ENCODE measurements at regions not wholly inside any gene's neighbourhood (a gene's known extent, or its start where the extent isn't known, plus 50 kb on each side); places are given as distances from the start of the nearest gene placed in this dataset.

GRCh38 chr1:216908126-216908525 is 184.9 kb upstream of the ESRRG start:
- no peak for DNase-seq

- no peak for DNase-seq
Observed at GRCh38 chr1:216907100-216907499, 183.9 kb upstream of the ESRRG start.

- no peak for DNase-seq
Observed at GRCh38 chr1:216905781-216906180, 182.6 kb upstream of the ESRRG start.

- no peak for DNase-seq
Observed at GRCh38 chr1:216905137-216905536, 181.9 kb upstream of the ESRRG start.

GRCh38 chr1:216904471-216904870 is 181.2 kb upstream of the ESRRG start:
- no peak for DNase-seq

GRCh38 chr1:216903382-216903740 is 180.1 kb upstream of the ESRRG start:
- DNase-seq: no peak

- DNase-seq: no peak
Observed at GRCh38 chr1:216902669-216903381, 179.6 kb upstream of the ESRRG start.

GRCh38 chr1:216900116-216900620 is 176.9 kb upstream of the ESRRG start:
- DNase-seq: no peak

- DNase-seq: no peak
Observed at GRCh38 chr1:216898801-216899200, 175.6 kb upstream of the ESRRG start.

- no peak for DNase-seq
Observed at GRCh38 chr1:216896146-216896545, 172.9 kb upstream of the ESRRG start.

- DNase-seq: no peak
Observed at GRCh38 chr1:216894494-216894893, 171.3 kb upstream of the ESRRG start.

GRCh38 chr1:216892581-216893160 is 169.4 kb upstream of the ESRRG start:
- no peak for DNase-seq

- DNase-seq: no peak
Observed at GRCh38 chr1:216890871-216891270, 167.6 kb upstream of the ESRRG start.

- no peak for DNase-seq
Observed at GRCh38 chr1:216888731-216889130, 165.5 kb upstream of the ESRRG start.

GRCh38 chr1:216887032-216887431 is 163.8 kb upstream of the ESRRG start:
- no peak for DNase-seq

- DNase-seq: no peak
Observed at GRCh38 chr1:216884614-216885229, 161.5 kb upstream of the ESRRG start.

- no peak for DNase-seq
Observed at GRCh38 chr1:216883518-216883917, 160.3 kb upstream of the ESRRG start.

- DNase-seq: no peak
Observed at GRCh38 chr1:216881695-216882094, 158.5 kb upstream of the ESRRG start.

GRCh38 chr1:216866714-216867113 is 143.5 kb upstream of the ESRRG start:
- no peak for DNase-seq

GRCh38 chr1:216855810-216856209 is 132.6 kb upstream of the ESRRG start:
- no peak for DNase-seq

- DNase-seq: no peak
Observed at GRCh38 chr1:216854836-216855484, 131.7 kb upstream of the ESRRG start.

GRCh38 chr1:216851073-216851472 is 127.8 kb upstream of the ESRRG start:
- DNase-seq: no peak

- no peak for DNase-seq
Observed at GRCh38 chr1:216849146-216849545, 125.9 kb upstream of the ESRRG start.
